ENCODE measurements at regions not wholly inside any gene's neighbourhood (a gene's known extent, or its start where the extent isn't known, plus 50 kb on each side); places are given as distances from the start of the nearest gene placed in this dataset.

DNA sequence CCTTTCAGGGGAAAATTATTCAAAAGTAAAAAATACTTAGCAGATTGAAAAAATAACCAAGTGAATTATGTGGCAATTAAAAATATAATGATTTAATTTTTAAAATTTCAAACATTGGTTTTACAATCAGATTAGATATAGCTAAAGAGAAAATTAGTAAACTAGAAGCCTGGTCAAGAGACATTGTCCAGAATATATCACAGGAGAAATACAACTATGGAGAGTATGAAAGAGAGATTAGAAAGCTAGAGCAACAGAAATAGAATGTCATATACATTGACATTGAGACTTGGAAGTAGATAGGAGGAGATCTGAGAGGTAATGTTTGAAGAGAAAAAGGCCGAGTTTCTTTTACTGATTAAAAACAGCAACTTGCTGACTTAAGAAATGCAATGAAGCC, 476.4 kb upstream of the SLC10A2 start:
- Histone ChIP-seq H3K9me3 (ENCODE audit: control insufficient read depth, insufficient read depth, low read length) (peaks cover 2% of the 10 kb centered on the region), H3K27ac (ENCODE audit: low read depth, low read length) (no peak overlapping the region), H3K36me3 (ENCODE audit: control insufficient read depth, insufficient read depth, low read length) (no peaks in the 10 kb centered on the region), H3K4me1 (ENCODE audit: control insufficient read depth, insufficient read depth, low read length) (no peaks in the 10 kb centered on the region), H3K4me3 (ENCODE audit: low read depth, low read length) (no peak overlapping the region), H3K27me3 (ENCODE audit: control insufficient read depth, insufficient read depth, low read length) (no peaks in the 10 kb centered on the region)
- DNase-seq (ENCODE audit: low read depth in 4 of 6, low spot score in 6 of 6), result no peak
- no CpG with 5 or more reads among the region's 1 CpG for WGBS (ENCODE audit: insufficient coverage)

DNA sequence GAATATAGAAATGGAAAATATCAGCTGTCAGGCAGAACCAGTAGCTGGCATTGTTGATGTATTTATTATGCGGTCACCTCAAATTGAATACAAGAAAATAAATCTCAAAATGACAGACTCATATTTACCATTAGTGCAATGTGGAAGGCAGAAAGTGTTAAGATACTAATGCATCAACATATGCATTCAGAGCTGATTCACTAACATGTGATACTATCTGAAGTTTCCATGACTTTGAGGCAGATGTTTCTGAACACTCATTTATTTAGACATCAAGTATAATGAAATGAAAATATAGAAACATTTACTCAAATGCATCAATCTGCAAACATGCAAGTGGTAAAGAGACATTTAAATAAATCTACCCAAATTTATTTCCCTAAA, 474.2 kb upstream of the SLC10A2 start:
- DNase-seq (ENCODE audit: low read depth in 4 of 6, low spot score in 6 of 6), result peak in 1 of 6 donors; percentile 18
- H3K4me1 ChIP-seq (ENCODE audit: control insufficient read depth, insufficient read depth, low read length), result no peaks in the 10 kb centered on the region
- H3K4me3 ChIP-seq (ENCODE audit: low read depth, low read length), result no peak overlapping the region
- WGBS (ENCODE audit: insufficient coverage), result no CpG with 5 or more reads among the region's 1 CpG
- no peak overlapping the region for H3K27ac ChIP-seq (ENCODE audit: low read depth, low read length)
- H3K9me3 ChIP-seq (ENCODE audit: control insufficient read depth, insufficient read depth, low read length), result peaks cover 2% of the 10 kb centered on the region
- no peaks in the 10 kb centered on the region for H3K27me3 ChIP-seq (ENCODE audit: control insufficient read depth, insufficient read depth, low read length)
- no peaks in the 10 kb centered on the region for H3K36me3 ChIP-seq (ENCODE audit: control insufficient read depth, insufficient read depth, low read length)

GRCh38 chr13:103539721-103540381, 473.6 kb upstream of the SLC10A2 start:
- DNase-seq (ENCODE audit: low read depth in 4 of 6, low spot score in 6 of 6), result no peak
- Histone ChIP-seq H3K4me1 (ENCODE audit: control insufficient read depth, insufficient read depth, low read length) (no peaks in the 10 kb centered on the region), H3K4me3 (ENCODE audit: low read depth, low read length) (no peak overlapping the region), H3K36me3 (ENCODE audit: control insufficient read depth, insufficient read depth, low read length) (no peaks in the 10 kb centered on the region), H3K27me3 (ENCODE audit: control insufficient read depth, insufficient read depth, low read length) (no peaks in the 10 kb centered on the region), H3K9me3 (ENCODE audit: control insufficient read depth, insufficient read depth, low read length) (peaks cover 2% of the 10 kb centered on the region), H3K27ac (ENCODE audit: low read depth, low read length) (no peak overlapping the region)
- no CpG with 5 or more reads among the region's 4 CpGs for WGBS (ENCODE audit: insufficient coverage)

DNA sequence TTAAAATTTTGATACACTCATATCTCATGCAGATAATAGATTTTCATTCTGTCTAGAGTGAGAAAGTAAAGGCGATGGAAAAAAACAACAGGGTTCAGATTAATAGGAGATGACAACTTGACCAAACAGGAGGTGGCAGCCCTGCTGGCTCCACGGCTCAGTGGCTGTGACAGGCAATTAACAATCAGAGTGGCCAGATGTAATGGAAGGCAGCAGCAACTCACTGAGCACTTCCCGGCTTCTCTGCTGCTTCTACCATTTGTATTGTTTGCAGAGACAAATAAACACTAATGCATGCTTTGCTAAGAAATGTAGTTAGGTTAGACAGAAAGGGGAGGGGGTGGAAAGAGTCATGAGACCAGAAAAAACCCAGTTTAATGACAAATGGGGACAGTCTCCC, 473.0 kb upstream of the SLC10A2 start:
- no peak overlapping the region for H3K4me3 ChIP-seq (ENCODE audit: low read depth, low read length)
- no peaks in the 10 kb centered on the region for H3K36me3 ChIP-seq (ENCODE audit: control insufficient read depth, insufficient read depth, low read length)
- DNase-seq (ENCODE audit: low read depth in 4 of 6, low spot score in 6 of 6), result peak in 2 of 6 donors; percentile 21 to 75
- peaks cover 2% of the 10 kb centered on the region for H3K9me3 ChIP-seq (ENCODE audit: control insufficient read depth, insufficient read depth, low read length)
- no peaks in the 10 kb centered on the region for H3K4me1 ChIP-seq (ENCODE audit: control insufficient read depth, insufficient read depth, low read length)
- WGBS (ENCODE audit: insufficient coverage), result 21% methylated on average over 2 of the region's 3 CpGs
- no peak overlapping the region for H3K27ac ChIP-seq (ENCODE audit: low read depth, low read length)
- H3K27me3 ChIP-seq (ENCODE audit: control insufficient read depth, insufficient read depth, low read length), result no peaks in the 10 kb centered on the region

DNA sequence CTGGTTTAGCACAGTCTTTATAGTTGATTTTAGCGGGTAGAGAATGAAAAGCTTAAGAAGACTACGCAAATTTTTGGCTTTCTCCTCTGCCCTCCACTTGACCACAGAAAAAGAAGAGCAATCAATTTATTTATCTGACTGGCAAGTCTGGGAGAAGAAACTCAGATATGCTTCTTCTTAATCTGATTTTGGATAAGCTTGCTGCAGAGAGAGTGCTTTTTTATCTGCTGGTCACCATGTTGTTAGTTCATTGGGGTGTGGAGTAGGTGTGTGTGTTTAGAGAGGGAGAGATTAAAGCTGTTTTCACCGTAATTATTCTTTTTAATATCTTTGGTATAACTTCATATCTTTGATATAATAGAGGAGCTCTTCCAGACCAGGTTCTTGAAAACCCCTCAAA, 471.4 kb upstream of the SLC10A2 start:
- Histone ChIP-seq H3K36me3 (ENCODE audit: control insufficient read depth, insufficient read depth, low read length) (no peaks in the 10 kb centered on the region), H3K4me3 (ENCODE audit: low read depth, low read length) (no peak overlapping the region), H3K4me1 (ENCODE audit: control insufficient read depth, insufficient read depth, low read length) (no peaks in the 10 kb centered on the region), H3K27ac (ENCODE audit: low read depth, low read length) (no peak overlapping the region), H3K9me3 (ENCODE audit: control insufficient read depth, insufficient read depth, low read length) (no peaks in the 10 kb centered on the region), H3K27me3 (ENCODE audit: control insufficient read depth, insufficient read depth, low read length) (no peaks in the 10 kb centered on the region)
- no peak for DNase-seq (ENCODE audit: low read depth in 4 of 6, low spot score in 6 of 6)
- no CpG with 5 or more reads among the region's 3 CpGs for WGBS (ENCODE audit: insufficient coverage)

DNA sequence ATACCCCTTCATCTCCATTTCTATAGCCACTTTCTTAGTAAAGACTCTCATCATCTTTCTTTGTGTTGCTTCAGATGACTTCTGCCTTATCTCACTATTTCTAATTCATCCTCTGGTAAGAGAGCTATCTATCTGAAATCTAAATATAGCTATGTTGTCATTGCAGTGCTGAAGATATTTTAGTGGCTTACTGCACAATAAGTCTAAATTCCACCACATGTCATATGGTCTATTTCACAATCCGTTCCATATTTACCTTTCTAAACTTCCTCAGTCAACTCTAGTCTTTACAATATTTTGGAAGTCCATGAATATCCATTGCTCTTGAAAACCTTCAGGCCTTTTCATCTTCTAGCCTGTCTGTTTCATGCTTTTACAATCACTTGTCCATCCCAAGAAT, 465.1 kb upstream of the SLC10A2 start:
- Histone ChIP-seq H3K4me3 (ENCODE audit: low read depth, low read length) (no peak overlapping the region), H3K27me3 (ENCODE audit: control insufficient read depth, insufficient read depth, low read length) (no peaks in the 10 kb centered on the region), H3K27ac (ENCODE audit: low read depth, low read length) (no peak overlapping the region), H3K4me1 (ENCODE audit: control insufficient read depth, insufficient read depth, low read length) (no peaks in the 10 kb centered on the region), H3K36me3 (ENCODE audit: control insufficient read depth, insufficient read depth, low read length) (no peaks in the 10 kb centered on the region), H3K9me3 (ENCODE audit: control insufficient read depth, insufficient read depth, low read length) (no peaks in the 10 kb centered on the region)
- WGBS (ENCODE audit: insufficient coverage), result 100% methylated on average over 1 of the region's 1 CpG
- no peak for DNase-seq (ENCODE audit: low read depth in 4 of 6, low spot score in 6 of 6)

DNA sequence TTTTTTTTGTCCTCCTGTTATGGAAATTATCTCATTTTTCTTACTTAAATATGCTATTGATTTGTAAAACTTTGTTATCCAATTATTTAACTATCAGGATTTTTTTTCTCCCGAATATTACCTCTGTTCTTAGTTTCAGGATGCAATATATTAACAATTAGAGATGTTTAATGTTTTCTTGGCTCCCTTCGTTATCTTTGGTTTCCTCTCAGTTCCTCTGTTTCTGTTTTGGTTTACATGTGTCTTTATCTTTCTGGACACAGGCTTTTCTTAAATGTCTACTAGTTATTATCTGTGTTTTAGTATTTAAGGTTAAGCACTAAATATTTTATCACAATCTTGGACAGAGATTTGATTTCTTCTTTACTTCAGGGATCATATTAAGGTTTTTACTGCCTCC, 462.2 kb upstream of the SLC10A2 start:
- no peak overlapping the region for H3K4me3 ChIP-seq (ENCODE audit: low read depth, low read length)
- no peak for DNase-seq (ENCODE audit: low read depth in 4 of 6, low spot score in 6 of 6)
- no peaks in the 10 kb centered on the region for H3K9me3 ChIP-seq (ENCODE audit: control insufficient read depth, insufficient read depth, low read length)
- H3K27me3 ChIP-seq (ENCODE audit: control insufficient read depth, insufficient read depth, low read length), result no peaks in the 10 kb centered on the region
- no peaks in the 10 kb centered on the region for H3K36me3 ChIP-seq (ENCODE audit: control insufficient read depth, insufficient read depth, low read length)
- no peak overlapping the region for H3K27ac ChIP-seq (ENCODE audit: low read depth, low read length)
- no peaks in the 10 kb centered on the region for H3K4me1 ChIP-seq (ENCODE audit: control insufficient read depth, insufficient read depth, low read length)
- no CpG with 5 or more reads among the region's 2 CpGs for WGBS (ENCODE audit: insufficient coverage)

DNA sequence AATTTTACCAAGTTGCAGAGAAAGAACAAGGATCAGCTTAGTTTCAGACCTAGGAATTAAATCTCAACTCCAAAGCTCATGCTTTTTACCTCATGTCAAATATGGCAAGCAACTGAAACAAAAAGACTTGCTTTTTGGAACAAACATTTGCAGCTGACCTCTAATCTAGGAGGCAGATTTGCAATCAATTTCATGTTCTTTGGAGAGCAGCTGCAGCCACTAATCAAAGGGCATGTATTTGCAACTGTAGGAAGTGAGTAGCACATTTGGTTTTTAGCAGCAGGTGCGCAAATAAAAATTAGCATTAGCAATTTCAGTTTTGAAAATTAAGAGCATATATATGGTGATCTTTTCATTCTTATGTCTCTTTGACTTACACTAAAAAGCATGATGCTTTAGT, 459.3 kb upstream of the SLC10A2 start:
- WGBS (ENCODE audit: insufficient coverage), result no CpG with 5 or more reads among the region's 1 CpG
- no peak overlapping the region for H3K27ac ChIP-seq (ENCODE audit: low read depth, low read length)

DNA sequence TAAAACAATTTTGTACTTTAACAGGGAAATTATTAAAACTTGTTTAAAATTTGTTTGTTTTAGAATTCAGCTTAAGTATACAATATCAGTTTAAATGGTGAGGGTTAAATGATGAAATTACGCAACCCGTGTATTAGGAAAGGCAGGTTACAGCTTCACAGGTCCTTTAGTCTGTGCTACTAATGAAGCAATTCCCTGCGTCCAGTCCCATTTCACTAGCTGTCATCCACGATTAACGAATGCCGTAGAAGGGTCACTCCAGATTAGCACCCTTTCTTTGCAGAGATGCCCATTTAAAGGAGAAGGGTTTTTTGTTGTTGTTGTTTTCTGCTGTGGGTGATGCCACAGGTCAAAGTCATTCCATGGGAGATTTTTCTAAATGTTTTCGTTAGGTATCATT, 457.6 kb upstream of the SLC10A2 start:
- Histone ChIP-seq H3K4me3 (ENCODE audit: low read depth, low read length) (no peak overlapping the region), H3K4me1 (ENCODE audit: control insufficient read depth, insufficient read depth, low read length) (no peaks in the 10 kb centered on the region), H3K27ac (ENCODE audit: low read depth, low read length) (no peak overlapping the region), H3K27me3 (ENCODE audit: control insufficient read depth, insufficient read depth, low read length) (no peaks in the 10 kb centered on the region), H3K36me3 (ENCODE audit: control insufficient read depth, insufficient read depth, low read length) (no peaks in the 10 kb centered on the region), H3K9me3 (ENCODE audit: control insufficient read depth, insufficient read depth, low read length) (no peaks in the 10 kb centered on the region)
- DNase-seq (ENCODE audit: low read depth in 4 of 6, low spot score in 6 of 6), result no peak
- WGBS (ENCODE audit: insufficient coverage), result 65% methylated on average over 4 of the region's 7 CpGs

More for the DNA sequence above, 459.3 kb upstream of the SLC10A2 start:
- Histone ChIP-seq H3K4me1 (ENCODE audit: control insufficient read depth, insufficient read depth, low read length) (no peaks in the 10 kb centered on the region), H3K9me3 (ENCODE audit: control insufficient read depth, insufficient read depth, low read length) (no peaks in the 10 kb centered on the region), H3K36me3 (ENCODE audit: control insufficient read depth, insufficient read depth, low read length) (no peaks in the 10 kb centered on the region), H3K4me3 (ENCODE audit: low read depth, low read length) (no peak overlapping the region), H3K27me3 (ENCODE audit: control insufficient read depth, insufficient read depth, low read length) (no peaks in the 10 kb centered on the region)
- DNase-seq (ENCODE audit: low read depth in 4 of 6, low spot score in 6 of 6), result no peak

DNA sequence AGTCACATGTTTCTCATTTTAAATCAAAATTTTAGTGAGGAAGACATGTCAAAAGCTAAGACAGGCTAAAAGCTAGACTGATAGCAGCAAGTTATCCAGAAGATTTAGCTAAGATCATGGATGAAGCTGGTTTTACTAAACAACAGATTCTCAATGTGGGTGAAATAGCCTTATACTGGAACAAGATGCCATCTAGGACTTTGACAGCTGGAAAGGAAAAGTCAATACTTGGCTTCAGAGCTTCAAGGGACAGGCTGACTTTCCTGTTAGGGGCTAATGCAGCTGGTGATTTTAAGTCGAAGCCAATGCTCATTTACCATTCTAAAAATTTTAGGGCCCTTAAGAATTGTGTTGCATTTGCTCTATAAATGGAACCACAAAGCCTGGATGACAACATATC, 455.3 kb upstream of the SLC10A2 start:
- H3K4me3 ChIP-seq (ENCODE audit: low read depth, low read length), result no peak overlapping the region
- no peak overlapping the region for H3K27ac ChIP-seq (ENCODE audit: low read depth, low read length)
- no CpG with 5 or more reads among the region's 1 CpG for WGBS (ENCODE audit: insufficient coverage)
- H3K4me1 ChIP-seq (ENCODE audit: control insufficient read depth, insufficient read depth, low read length), result no peaks in the 10 kb centered on the region
- no peaks in the 10 kb centered on the region for H3K36me3 ChIP-seq (ENCODE audit: control insufficient read depth, insufficient read depth, low read length)
- H3K9me3 ChIP-seq (ENCODE audit: control insufficient read depth, insufficient read depth, low read length), result no peaks in the 10 kb centered on the region
- no peak for DNase-seq (ENCODE audit: low read depth in 4 of 6, low spot score in 6 of 6)
- H3K27me3 ChIP-seq (ENCODE audit: control insufficient read depth, insufficient read depth, low read length), result no peaks in the 10 kb centered on the region
